ENCODE measurements at regions not wholly inside any gene's neighbourhood (a gene's known extent, or its start where the extent isn't known, plus 50 kb on each side); places are given as distances from the start of the nearest gene placed in this dataset.

GRCh38 chr1:24991697-24992096 is 61.6 kb upstream of the RUNX3 start:
- TF ChIP-seq CTCF (IDR thresholded peaks at IDR 0.05; ENCODE audit: poor library complexity, severe bottlenecking): no peak
- Histone ChIP-seq H3K9me3 (ENCODE audit: severe bottlenecking) (no peaks in the 10 kb centered on the region), H3K4me1 (ENCODE audit: insufficient read depth, poor library complexity, severe bottlenecking) (no peaks in the 10 kb centered on the region), H3K4me3 (ENCODE audit: severe bottlenecking) (no peak overlapping the region), H3K27me3 (ENCODE audit: insufficient read depth, poor library complexity, severe bottlenecking) (no peaks in the 10 kb centered on the region), H3K27ac (ENCODE audit: poor library complexity, severe bottlenecking) (no peak overlapping the region), H3K36me3 (ENCODE audit: low read depth) (no peaks in the 10 kb centered on the region)
- DNase-seq (ENCODE audit: low spot score): no peak
- ATAC-seq (ENCODE audit: low read depth): no peak

GRCh38 chr1:24990779-24991641 is 60.9 kb upstream of the RUNX3 start:
- H3K36me3 ChIP-seq (ENCODE audit: low read depth): no peaks in the 10 kb centered on the region
- H3K9me3 ChIP-seq (ENCODE audit: severe bottlenecking): no peaks in the 10 kb centered on the region
- H3K27me3 ChIP-seq (ENCODE audit: insufficient read depth, poor library complexity, severe bottlenecking): no peaks in the 10 kb centered on the region
- no peak overlapping the region for H3K27ac ChIP-seq (ENCODE audit: poor library complexity, severe bottlenecking)
- no peak for TF ChIP-seq CTCF (IDR thresholded peaks at IDR 0.05; ENCODE audit: poor library complexity, severe bottlenecking)
- no peak for ATAC-seq (ENCODE audit: low read depth)
- no peaks in the 10 kb centered on the region for H3K4me1 ChIP-seq (ENCODE audit: insufficient read depth, poor library complexity, severe bottlenecking)
- no peak overlapping the region for H3K4me3 ChIP-seq (ENCODE audit: severe bottlenecking)
- DNase-seq (ENCODE audit: low spot score): no peak

GRCh38 chr1:24990136-24990535 is 60.1 kb upstream of the RUNX3 start:
- Histone ChIP-seq H3K9me3 (ENCODE audit: severe bottlenecking) (no peaks in the 10 kb centered on the region), H3K36me3 (ENCODE audit: low read depth) (no peaks in the 10 kb centered on the region), H3K4me1 (ENCODE audit: insufficient read depth, poor library complexity, severe bottlenecking) (no peaks in the 10 kb centered on the region), H3K4me3 (ENCODE audit: severe bottlenecking) (no peak overlapping the region), H3K27me3 (ENCODE audit: insufficient read depth, poor library complexity, severe bottlenecking) (no peaks in the 10 kb centered on the region), H3K27ac (ENCODE audit: poor library complexity, severe bottlenecking) (no peak overlapping the region)
- DNase-seq (ENCODE audit: low spot score) (no peak), ATAC-seq (ENCODE audit: low read depth) (no peak)
- TF ChIP-seq CTCF (IDR thresholded peaks at IDR 0.05; ENCODE audit: poor library complexity, severe bottlenecking): no peak

GRCh38 chr1:24989082-24989481 is 59.0 kb upstream of the RUNX3 start:
- Histone ChIP-seq H3K9me3 (ENCODE audit: severe bottlenecking) (no peaks in the 10 kb centered on the region), H3K27ac (ENCODE audit: poor library complexity, severe bottlenecking) (no peak overlapping the region), H3K4me3 (ENCODE audit: severe bottlenecking) (no peak overlapping the region), H3K4me1 (ENCODE audit: insufficient read depth, poor library complexity, severe bottlenecking) (no peaks in the 10 kb centered on the region), H3K27me3 (ENCODE audit: insufficient read depth, poor library complexity, severe bottlenecking) (no peaks in the 10 kb centered on the region), H3K36me3 (ENCODE audit: low read depth) (no peaks in the 10 kb centered on the region)
- DNase-seq (ENCODE audit: low spot score) (no peak), ATAC-seq (ENCODE audit: low read depth) (no peak)
- no peak for TF ChIP-seq CTCF (IDR thresholded peaks at IDR 0.05; ENCODE audit: poor library complexity, severe bottlenecking)

GRCh38 chr1:24988558-24988912 is 58.5 kb upstream of the RUNX3 start:
- Histone ChIP-seq H3K4me1 (ENCODE audit: insufficient read depth, poor library complexity, severe bottlenecking) (no peaks in the 10 kb centered on the region), H3K9me3 (ENCODE audit: severe bottlenecking) (no peaks in the 10 kb centered on the region), H3K4me3 (ENCODE audit: severe bottlenecking) (no peak overlapping the region), H3K27ac (ENCODE audit: poor library complexity, severe bottlenecking) (no peak overlapping the region), H3K27me3 (ENCODE audit: insufficient read depth, poor library complexity, severe bottlenecking) (no peaks in the 10 kb centered on the region), H3K36me3 (ENCODE audit: low read depth) (no peaks in the 10 kb centered on the region)
- no peak for TF ChIP-seq CTCF (IDR thresholded peaks at IDR 0.05; ENCODE audit: poor library complexity, severe bottlenecking)
- ATAC-seq (ENCODE audit: low read depth) (no peak), DNase-seq (ENCODE audit: low spot score) (no peak)

Measured in RWPE2 (cell line).